Caco-2 (cell line): ENCODE measurements at regions not wholly inside any gene's neighbourhood (a gene's known extent, or its start where the extent isn't known, plus 50 kb on each side); places are given as distances from the start of the nearest gene placed in this dataset.

Source experiments
- BruUV-seq: library from RNA; stranded (reverse); fragments of 400-500 nt; replicated peaks from 2 replicates; lab custom pipeline; 2021; lab: Mats Ljungman, UMichigan
- CTCF ChIA-PET: fragments of 300-600 bp; sonication (Branson Sonifier 250); formaldehyde crosslinking; loops from one replicate; lab custom pipeline; 2022; ENCODE audit warnings: antibody characterized with exemption; lab: Charles Lee
- POLR2A ChIA-PET: fragments of 300-600 bp; sonication (Branson Sonifier 250); formaldehyde crosslinking; loops from one replicate; lab custom pipeline; 2022; ENCODE audit warnings: antibody characterized with exemption; lab: Charles Lee
- DNase-seq, 2 experiments: peaks; one replicate each; pipeline versions ENCODE4 v3.0.0 to v3.0.0-alpha.2; 2020 to 2022
- H3K27me3 ChIP-seq: replicated peaks from 2 replicates; pipeline ENCODE4 v1.6.0; 2011; ENCODE audit warnings: low read length; ENCODE audit not compliant: control insufficient read depth, insufficient read depth
- H3K36me3 ChIP-seq: 2 replicates; pipeline ENCODE4 v1.5.1; 2011; ENCODE audit warnings: low read length; ENCODE audit not compliant: control insufficient read depth, insufficient read depth
- H3K4me1 ChIP-seq: fragments of 250-450 bp; sonication (Bioruptor Pico); 2 replicates; pipeline ENCODE4 v1.5.1; 2020; ENCODE audit warnings: mild to moderate bottlenecking
- H3K4me3 ChIP-seq: 2 replicates; pipeline ENCODE4 v1.5.1; 2011; ENCODE audit warnings: low read depth, mild to moderate bottlenecking, control low read depth, low read length
- H3K9me3 ChIP-seq: fragments of 250-450 bp; sonication (Bioruptor Pico); 2 replicates; pipeline ENCODE4 v1.5.1; 2020; ENCODE audit warnings: mild to moderate bottlenecking, moderate library complexity
- H3K27ac Mint-ChIP-seq: one replicate; pipeline ENCODE4 v1.8.0; 2022; ENCODE audit warnings: mixed read lengths; ENCODE audit not compliant: unreplicated experiment
- H3K27me3 Mint-ChIP-seq: one replicate; pipeline ENCODE4 v1.8.0; 2022; ENCODE audit warnings: mixed read lengths; ENCODE audit not compliant: insufficient read depth, unreplicated experiment
- H3K36me3 Mint-ChIP-seq: one replicate; pipeline ENCODE4 v1.8.0; 2022; ENCODE audit warnings: mild to moderate bottlenecking, mixed read lengths; ENCODE audit not compliant: insufficient read depth, unreplicated experiment
- H3K4me1 Mint-ChIP-seq: one replicate; pipeline ENCODE4 v1.8.0; 2022; ENCODE audit warnings: low read depth, mixed read lengths; ENCODE audit not compliant: unreplicated experiment
- H3K4me3 Mint-ChIP-seq: one replicate; pipeline ENCODE4 v1.8.0; 2022; ENCODE audit warnings: mild to moderate bottlenecking, moderate library complexity, mixed read lengths; ENCODE audit not compliant: unreplicated experiment
- H3K9me3 Mint-ChIP-seq: one replicate; pipeline ENCODE4 v1.8.0; 2022; ENCODE audit warnings: mixed read lengths; ENCODE audit not compliant: unreplicated experiment
- CTCF ChIP-seq, 2 experiments: fragments of 200-600 bp in 1 of 2; IDR thresholded peaks; 1 replicate in 1 of 2; 2 replicates in 1 of 2; pipeline versions ENCODE4 v1.5.1 to v1.8.0; 2011 to 2022; ENCODE audit warnings: antibody characterized with exemption in 1 of 2, control low read depth in 1 of 2, inconsistent platforms in 1 of 2, low read depth in 1 of 2, low read length in 1 of 2, mild to moderate bottlenecking in 1 of 2, moderate library complexity in 1 of 2; ENCODE audit not compliant: insufficient read depth in 1 of 2, severe bottlenecking in 1 of 2, unreplicated experiment in 1 of 2
- intact Hi-C: fragments of 100-400 bp; cut with micrococcal nuclease; formaldehyde crosslinking; loops from one replicate; pipeline ENCODE4 v1.10.0; 2022; ENCODE audit not compliant: unreplicated experiment

- Histone ChIP-seq H3K4me1 (peaks cover 81% of the 10 kb centered on the region), H3K27me3 (no peaks in the 10 kb centered on the region), H3K36me3 (no peaks in the 10 kb centered on the region), H3K9me3 (no peaks in the 10 kb centered on the region), H3K4me3 (peak overlapping the region; percentile 13)
- Mint-ChIP-seq H3K36me3 (peaks cover 13% of the 10 kb centered on the region), H3K27me3 (no peaks in the 10 kb centered on the region), H3K9me3 (no peaks in the 10 kb centered on the region), H3K4me1 (peaks cover 48% of the 10 kb centered on the region), H3K4me3 (peak overlapping the region; percentile 88), H3K27ac (peak overlapping the region; percentile 97)
- TSS peak; percentile 35 for BruUV-seq
- POLR2A ChIA-PET: interaction anchor here (1.0 to 1.5 kb wide), 3 partner anchors 35 to 139 kb away, joined by 5 to 8 read pairs (median 5); no protein-coding TSS in a partner anchor
- CTCF ChIA-PET: interaction anchor here (1.2 to 3.1 kb wide), 2 partner anchors 133 to 139 kb away, joined by 5 to 14 read pairs; no protein-coding TSS in a partner anchor
- TF ChIP-seq CTCF (IDR thresholded peaks at IDR 0.05; ENCODE audit: insufficient read depth in 1 of 2, low read depth in 1 of 2, low read length in 1 of 2, severe bottlenecking in 1 of 2, unreplicated experiment in 1 of 2): no peak
- intact Hi-C loops: loop anchor here (1.0 to 10.0 kb wide), 4 partner anchors 55 to 227 kb away; no protein-coding TSS in a partner anchor
- DNase-seq: peak; percentile 88
These were observed 108.5 kb downstream of the ARF6 start for GRCh38 chr14:50001151-50001998.

- H3K4me3 ChIP-seq: peak overlapping the region; percentile 49
- H3K36me3 Mint-ChIP-seq: peaks cover 13% of the 10 kb centered on the region
- intact Hi-C loops: loop anchor here (1.0 to 10.0 kb wide), 4 partner anchors 55 to 227 kb away; no protein-coding TSS in a partner anchor
- no peaks in the 10 kb centered on the region for H3K27me3 Mint-ChIP-seq
- ChIA-PET POLR2A (interaction anchor here (1.0 to 1.5 kb wide), 4 partner anchors 36 to 140 kb away, joined by 5 to 8 read pairs (median 6); no protein-coding TSS in a partner anchor), CTCF (interaction anchor here (1.2 to 3.1 kb wide), 4 partner anchors 134 to 140 kb away, joined by 5 to 14 read pairs (median 12); no protein-coding TSS in a partner anchor)
- H3K4me3 Mint-ChIP-seq: peak overlapping the region; percentile 88
- peaks cover 48% of the 10 kb centered on the region for H3K4me1 Mint-ChIP-seq
- no peaks in the 10 kb centered on the region for H3K27me3 ChIP-seq
- no peaks in the 10 kb centered on the region for H3K9me3 Mint-ChIP-seq
- BruUV-seq: TSS peak; percentile 55
- no peak for TF ChIP-seq CTCF (IDR thresholded peaks at IDR 0.05; ENCODE audit: insufficient read depth in 1 of 2, low read depth in 1 of 2, low read length in 1 of 2, severe bottlenecking in 1 of 2, unreplicated experiment in 1 of 2)
- no peak for DNase-seq
- peaks cover 84% of the 10 kb centered on the region for H3K4me1 ChIP-seq
- H3K27ac Mint-ChIP-seq: peak overlapping the region; percentile 97
- H3K9me3 ChIP-seq: no peaks in the 10 kb centered on the region
- no peaks in the 10 kb centered on the region for H3K36me3 ChIP-seq
These were observed 109.4 kb downstream of the ARF6 start for GRCh38 chr14:50001999-50002925.
